ENCODE measurements at regions not wholly inside any gene's neighbourhood (a gene's known extent, or its start where the extent isn't known, plus 50 kb on each side); places are given as distances from the start of the nearest gene placed in this dataset.

- no peak for FAIRE-seq
Measured at GRCh38 chr5:8943301-8943700, 602.6 kb downstream of the SEMA5A start.

GRCh38 chr5:8944005-8944404 is 601.9 kb downstream of the SEMA5A start:
- no peak for FAIRE-seq

- no peak for FAIRE-seq
Measured at GRCh38 chr5:8945972-8946371, 599.9 kb downstream of the SEMA5A start.

GRCh38 chr5:8949908-8950307 is 596.0 kb downstream of the SEMA5A start:
- FAIRE-seq: no peak

- FAIRE-seq: no peak
Measured at GRCh38 chr5:8952147-8952546, 593.7 kb downstream of the SEMA5A start.

GRCh38 chr5:8953016-8953415 is 592.9 kb downstream of the SEMA5A start:
- no peak for FAIRE-seq

GRCh38 chr5:8953911-8954438 is 591.9 kb downstream of the SEMA5A start:
- no peak for FAIRE-seq

GRCh38 chr5:8954801-8955200 is 591.1 kb downstream of the SEMA5A start:
- FAIRE-seq: no peak

GRCh38 chr5:8956659-8957058 is 589.2 kb downstream of the SEMA5A start:
- no peak for FAIRE-seq

- FAIRE-seq: no peak
Measured at GRCh38 chr5:8958602-8959001, 587.3 kb downstream of the SEMA5A start.

GRCh38 chr5:8961219-8961618 is 584.7 kb downstream of the SEMA5A start:
- FAIRE-seq: no peak

- FAIRE-seq: no peak
Measured at GRCh38 chr5:8961956-8962355, 583.9 kb downstream of the SEMA5A start.

GRCh38 chr5:8981016-8981415 is 564.9 kb downstream of the SEMA5A start:
- no peak for FAIRE-seq

GRCh38 chr5:8981496-8981895 is 564.4 kb downstream of the SEMA5A start:
- no peak for FAIRE-seq

- no peak for FAIRE-seq
Measured at GRCh38 chr5:8984386-8984785, 561.5 kb downstream of the SEMA5A start.

Measured in colon (tissue), 2 donors.